ENCODE measurements at regions not wholly inside any gene's neighbourhood (a gene's known extent, or its start where the extent isn't known, plus 50 kb on each side); places are given as distances from the start of the nearest gene placed in this dataset.
"Not testable (repeated sequence)": the region's sequence is repeated elsewhere in the genome, so short reads cannot be mapped to it uniquely, and the experiment has no call there.

GRCh38 chr11:95625164-95625900 lies 164.2 kb downstream of the FAM76B start:
- Histone ChIP-seq H3K36me3 (ENCODE audit: insufficient read depth, low read length) (no peaks in the 10 kb centered on the region), H3K9me3 (ENCODE audit: low read length) (no peaks in the 10 kb centered on the region), H3K27me3 (ENCODE audit: low read length) (no peaks in the 10 kb centered on the region), H3K9me2 (replicated peaks; ENCODE audit: insufficient read depth, low read length) (no peaks in the 10 kb centered on the region), H2AFZ (ENCODE audit: low read length) (no peak overlapping the region), H3K9ac (ENCODE audit: low read length) (no peak overlapping the region), H3K79me2 (ENCODE audit: low read length) (no peaks in the 10 kb centered on the region), H3K4me1 (ENCODE audit: low read length) (no peaks in the 10 kb centered on the region), H3K27ac (ENCODE audit: low read length) (no peak overlapping the region), H4K20me1 (ENCODE audit: insufficient read depth, low read depth, low read length) (no peaks in the 10 kb centered on the region), H3K4me3 (ENCODE audit: low read length) (no peak overlapping the region), H3K4me2 (ENCODE audit: low read depth, low read length, poor library complexity, severe bottlenecking) (no peak overlapping the region)
- no peak for DNase-seq

- Histone ChIP-seq H3K9me2 (replicated peaks; ENCODE audit: insufficient read depth, low read length) (no peaks in the 10 kb centered on the region), H3K4me3 (ENCODE audit: low read length) (no peak overlapping the region), H3K36me3 (ENCODE audit: insufficient read depth, low read length) (no peaks in the 10 kb centered on the region), H2AFZ (ENCODE audit: low read length) (no peak overlapping the region), H4K20me1 (ENCODE audit: insufficient read depth, low read depth, low read length) (no peaks in the 10 kb centered on the region), H3K4me2 (ENCODE audit: low read depth, low read length, poor library complexity, severe bottlenecking) (no peak overlapping the region), H3K79me2 (ENCODE audit: low read length) (no peaks in the 10 kb centered on the region), H3K27ac (ENCODE audit: low read length) (no peak overlapping the region), H3K4me1 (ENCODE audit: low read length) (no peaks in the 10 kb centered on the region), H3K9ac (ENCODE audit: low read length) (no peak overlapping the region), H3K27me3 (ENCODE audit: low read length) (no peaks in the 10 kb centered on the region), H3K9me3 (ENCODE audit: low read length) (no peaks in the 10 kb centered on the region)
- no peak for DNase-seq
These were observed 173.3 kb downstream of the FAM76B start for GRCh38 chr11:95616256-95616804.

DNA sequence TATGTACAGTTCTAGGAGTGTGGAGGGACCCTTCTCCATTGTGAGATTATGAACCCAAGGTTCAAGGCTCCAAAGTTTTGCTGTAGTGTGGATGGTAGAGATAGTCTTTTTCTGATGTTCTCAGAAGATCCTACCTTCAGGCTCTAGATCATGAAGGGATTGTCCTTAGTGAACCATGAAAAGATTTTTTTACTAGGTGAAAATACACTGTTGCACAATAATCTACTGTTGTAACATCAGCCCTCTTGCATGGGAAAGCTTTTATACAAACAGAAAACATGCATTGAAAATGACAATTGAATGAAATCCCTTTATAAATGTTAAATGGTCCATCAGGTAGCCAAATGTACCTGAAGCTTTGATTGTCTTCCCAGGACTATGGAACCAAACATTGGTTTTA lies 177.8 kb downstream of the FAM76B start:
- Histone ChIP-seq H3K27ac (ENCODE audit: low read length) (no peak overlapping the region), H3K36me3 (ENCODE audit: insufficient read depth, low read length) (no peaks in the 10 kb centered on the region), H3K4me3 (ENCODE audit: low read length) (no peak overlapping the region), H3K27me3 (ENCODE audit: low read length) (no peaks in the 10 kb centered on the region), H2AFZ (ENCODE audit: low read length) (no peak overlapping the region), H3K9me3 (ENCODE audit: low read length) (no peaks in the 10 kb centered on the region), H3K9ac (ENCODE audit: low read length) (no peak overlapping the region), H4K20me1 (ENCODE audit: insufficient read depth, low read depth, low read length) (no peaks in the 10 kb centered on the region), H3K4me1 (ENCODE audit: low read length) (no peaks in the 10 kb centered on the region), H3K79me2 (ENCODE audit: low read length) (no peaks in the 10 kb centered on the region), H3K9me2 (replicated peaks; ENCODE audit: insufficient read depth, low read length) (no peaks in the 10 kb centered on the region), H3K4me2 (ENCODE audit: low read depth, low read length, poor library complexity, severe bottlenecking) (no peak overlapping the region)
- no peak for DNase-seq

DNA sequence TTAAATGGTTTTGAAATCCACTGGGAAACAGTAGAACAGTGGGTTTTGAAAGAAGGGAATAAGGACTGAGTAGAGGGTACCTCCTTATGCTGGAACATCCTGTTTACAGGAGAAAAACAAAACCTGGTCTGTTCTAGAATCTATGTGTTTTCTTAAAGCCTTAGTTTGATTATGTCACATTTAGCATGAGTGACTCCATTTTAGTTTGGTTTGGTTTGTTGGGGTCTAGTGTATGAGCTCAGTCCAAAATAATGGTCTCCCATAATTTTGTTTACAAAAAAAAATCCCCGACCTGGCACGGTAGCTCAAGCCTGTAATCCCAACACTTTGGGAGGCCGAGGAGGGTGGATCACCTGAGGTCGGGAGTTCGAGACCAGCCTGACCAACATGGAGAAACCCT lies 179.4 kb downstream of the FAM76B start:
- H2AFZ ChIP-seq (ENCODE audit: low read length); H3K79me2 ChIP-seq (ENCODE audit: low read length); H3K9ac ChIP-seq (ENCODE audit: low read length); H3K9me3 ChIP-seq (ENCODE audit: low read length); H3K4me1 ChIP-seq (ENCODE audit: low read length); H4K20me1 ChIP-seq (ENCODE audit: insufficient read depth, low read depth, low read length); H3K4me3 ChIP-seq (ENCODE audit: low read length); H3K4me2 ChIP-seq (ENCODE audit: low read depth, low read length, poor library complexity, severe bottlenecking); H3K27ac ChIP-seq (ENCODE audit: low read length); H3K27me3 ChIP-seq (ENCODE audit: low read length); DNase-seq; H3K36me3 ChIP-seq (ENCODE audit: insufficient read depth, low read length); H3K9me2 ChIP-seq (replicated peaks; ENCODE audit: insufficient read depth, low read length): not testable (repeated sequence)

DNA sequence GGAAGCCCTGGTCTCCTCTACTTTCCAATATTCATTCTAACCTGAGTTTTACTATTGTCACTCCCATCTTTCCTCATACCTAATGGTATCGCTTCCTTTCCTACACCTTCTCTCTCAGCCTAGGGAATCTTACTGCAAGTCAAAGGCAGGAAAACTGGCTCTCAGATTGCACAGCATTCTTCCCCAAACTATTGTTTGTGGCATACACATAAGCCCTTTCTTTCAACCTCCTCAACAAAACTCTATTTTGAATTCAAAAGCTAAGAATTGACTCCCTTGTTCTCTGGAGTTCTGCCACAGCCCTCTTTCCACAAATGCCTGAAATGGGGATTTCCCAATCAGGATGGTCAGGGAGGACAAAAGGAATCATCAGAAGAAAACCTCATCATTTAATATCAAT lies 181.5 kb downstream of the FAM76B start:
- H3K27ac ChIP-seq (ENCODE audit: low read length) = no peak overlapping the region
- DNase-seq = no peak
- H2AFZ ChIP-seq (ENCODE audit: low read length) = no peak overlapping the region
- no peaks in the 10 kb centered on the region for H3K79me2 ChIP-seq (ENCODE audit: low read length)
- H3K9me2 ChIP-seq (replicated peaks; ENCODE audit: insufficient read depth, low read length) = no peaks in the 10 kb centered on the region
- H3K9ac ChIP-seq (ENCODE audit: low read length) = no peak overlapping the region
- H4K20me1 ChIP-seq (ENCODE audit: insufficient read depth, low read depth, low read length) = no peaks in the 10 kb centered on the region
- H3K4me1 ChIP-seq (ENCODE audit: low read length) = no peaks in the 10 kb centered on the region
- H3K27me3 ChIP-seq (ENCODE audit: low read length) = no peaks in the 10 kb centered on the region
- H3K4me3 ChIP-seq (ENCODE audit: low read length) = no peak overlapping the region
- no peaks in the 10 kb centered on the region for H3K9me3 ChIP-seq (ENCODE audit: low read length)
- no peak overlapping the region for H3K4me2 ChIP-seq (ENCODE audit: low read depth, low read length, poor library complexity, severe bottlenecking)
- no peaks in the 10 kb centered on the region for H3K36me3 ChIP-seq (ENCODE audit: insufficient read depth, low read length)

GRCh38 chr11:95606824-95607223 lies 182.8 kb downstream of the FAM76B start:
- H3K9ac ChIP-seq (ENCODE audit: low read length) = no peak overlapping the region
- no peak overlapping the region for H3K4me2 ChIP-seq (ENCODE audit: low read depth, low read length, poor library complexity, severe bottlenecking)
- H2AFZ ChIP-seq (ENCODE audit: low read length) = no peak overlapping the region
- H3K4me3 ChIP-seq (ENCODE audit: low read length) = no peak overlapping the region
- H3K27ac ChIP-seq (ENCODE audit: low read length) = no peak overlapping the region
- H4K20me1 ChIP-seq (ENCODE audit: insufficient read depth, low read depth, low read length) = no peaks in the 10 kb centered on the region
- no peak for DNase-seq
- H3K9me2 ChIP-seq (replicated peaks; ENCODE audit: insufficient read depth, low read length) = no peaks in the 10 kb centered on the region
- no peaks in the 10 kb centered on the region for H3K27me3 ChIP-seq (ENCODE audit: low read length)
- no peaks in the 10 kb centered on the region for H3K36me3 ChIP-seq (ENCODE audit: insufficient read depth, low read length)
- no peaks in the 10 kb centered on the region for H3K9me3 ChIP-seq (ENCODE audit: low read length)
- H3K4me1 ChIP-seq (ENCODE audit: low read length) = no peaks in the 10 kb centered on the region
- no peaks in the 10 kb centered on the region for H3K79me2 ChIP-seq (ENCODE audit: low read length)

- no peak overlapping the region for H2AFZ ChIP-seq (ENCODE audit: low read length)
These were observed 184.2 kb downstream of the FAM76B start for GRCh38 chr11:95605271-95605940.

DNA sequence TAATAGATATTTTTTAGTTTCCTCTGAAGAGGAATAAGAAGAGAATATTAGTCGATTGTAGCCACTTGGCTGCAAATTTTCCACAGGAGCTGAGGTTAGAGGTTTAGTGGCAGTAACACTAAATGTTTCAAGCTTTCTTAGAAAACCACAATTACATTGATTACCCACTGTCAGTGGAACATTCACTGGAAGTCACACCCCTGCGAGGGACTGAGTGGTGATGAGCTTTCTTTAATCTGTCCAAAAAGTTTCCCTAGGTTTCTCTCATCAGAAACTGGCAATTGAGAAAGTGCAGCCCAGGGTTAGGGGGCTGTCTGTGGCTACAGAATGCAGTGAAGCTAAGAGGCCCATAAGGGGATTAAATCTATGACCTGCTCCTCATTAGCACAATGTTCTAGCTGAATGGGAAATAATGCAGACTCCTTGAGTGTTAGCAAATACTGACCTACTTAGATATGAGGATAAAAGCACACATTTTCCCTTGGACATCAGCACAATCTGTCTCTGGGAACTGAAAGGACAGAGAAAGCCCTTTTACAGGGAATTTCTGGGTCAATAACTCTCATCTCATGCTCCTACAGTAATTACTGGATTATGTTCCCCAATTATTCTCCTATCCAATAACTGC lies 189.5 kb downstream of the FAM76B start:
- Histone ChIP-seq H3K4me2 (ENCODE audit: low read depth, low read length, poor library complexity, severe bottlenecking) (no peak overlapping the region), H3K36me3 (ENCODE audit: insufficient read depth, low read length) (no peaks in the 10 kb centered on the region), H3K4me3 (ENCODE audit: low read length) (no peak overlapping the region), H3K9ac (ENCODE audit: low read length) (no peak overlapping the region), H3K27ac (ENCODE audit: low read length) (no peak overlapping the region), H3K9me3 (ENCODE audit: low read length) (no peaks in the 10 kb centered on the region), H3K4me1 (ENCODE audit: low read length) (no peaks in the 10 kb centered on the region), H4K20me1 (ENCODE audit: insufficient read depth, low read depth, low read length) (no peaks in the 10 kb centered on the region), H3K79me2 (ENCODE audit: low read length) (no peaks in the 10 kb centered on the region), H2AFZ (ENCODE audit: low read length) (no peak overlapping the region), H3K27me3 (ENCODE audit: low read length) (no peaks in the 10 kb centered on the region; the same call in 1 of the 2 replicates), H3K9me2 (replicated peaks; ENCODE audit: insufficient read depth, low read length) (no peaks in the 10 kb centered on the region)
- DNase-seq = no peak

More at GRCh38 chr11:95605271-95605940, 184.2 kb downstream of the FAM76B start:
- Histone ChIP-seq H3K27ac (ENCODE audit: low read length) (no peak overlapping the region), H3K9me2 (replicated peaks; ENCODE audit: insufficient read depth, low read length) (no peaks in the 10 kb centered on the region), H4K20me1 (ENCODE audit: insufficient read depth, low read depth, low read length) (no peaks in the 10 kb centered on the region), H3K9ac (ENCODE audit: low read length) (no peak overlapping the region), H3K4me2 (ENCODE audit: low read depth, low read length, poor library complexity, severe bottlenecking) (no peak overlapping the region), H3K4me1 (ENCODE audit: low read length) (no peaks in the 10 kb centered on the region), H3K4me3 (ENCODE audit: low read length) (no peak overlapping the region), H3K27me3 (ENCODE audit: low read length) (no peaks in the 10 kb centered on the region), H3K9me3 (ENCODE audit: low read length) (no peaks in the 10 kb centered on the region), H3K79me2 (ENCODE audit: low read length) (no peaks in the 10 kb centered on the region), H3K36me3 (ENCODE audit: insufficient read depth, low read length) (no peaks in the 10 kb centered on the region)
- DNase-seq = no peak
